NT2/D1 (cell line): ENCODE measurements at regions not wholly inside any gene's neighbourhood (a gene's known extent, or its start where the extent isn't known, plus 50 kb on each side); places are given as distances from the start of the nearest gene placed in this dataset.

Source experiments
- SUZ12 ChIP-seq: IDR thresholded peaks from 2 replicates; pipeline ENCODE4 v1.6.1; 2011; ENCODE audit not compliant: insufficient read length, insufficient read depth; ENCODE audit errors: extremely low read depth
- YY1 ChIP-seq: IDR thresholded peaks from 2 replicates; pipeline ENCODE4 v1.6.1; 2011; ENCODE audit not compliant: insufficient read length, insufficient read depth
- ZNF274 ChIP-seq: IDR thresholded peaks from 2 replicates; pipeline ENCODE4 v1.6.1; 2011; ENCODE audit warnings: mild to moderate bottlenecking, low read depth, low read length

DNA sequence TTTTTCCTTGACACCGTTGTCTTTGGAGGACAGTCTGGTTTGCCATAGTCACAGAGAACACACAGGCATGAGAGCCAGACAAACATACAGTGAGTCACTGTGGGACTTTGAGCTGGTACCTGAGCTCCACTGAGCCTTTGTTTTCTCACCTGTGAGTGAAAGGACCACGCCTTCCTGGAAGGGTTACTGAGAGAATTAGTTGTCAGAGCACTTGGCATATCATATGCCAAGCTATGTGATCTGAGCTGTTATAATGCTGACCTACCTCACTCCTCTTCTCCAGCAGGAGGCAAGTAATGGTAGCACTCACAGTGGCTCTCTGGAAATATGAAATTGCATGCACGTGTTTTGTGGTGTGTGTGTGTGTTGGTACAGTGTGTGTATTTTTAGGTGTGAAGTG, 59.7 kb downstream of the CXCL12 start:
- TF ChIP-seq SUZ12 (no peak), YY1 (no peak), ZNF274 (no peak)
